PC-9 (cell line): ENCODE measurements at regions not wholly inside any gene's neighbourhood (a gene's known extent, or its start where the extent isn't known, plus 50 kb on each side); places are given as distances from the start of the nearest gene placed in this dataset.

Experiments
- CTCF ChIP-seq: fragments of 200-600 bp; sonication (generic); conservative IDR thresholded peaks from 2 replicates; pipeline ENCODE4 v1.6.1; 2017; ENCODE audit warnings: mixed run types, antibody characterized with exemption, mild to moderate bottlenecking, moderate library complexity
- EZH2 ChIP-seq: fragments of 200-600 bp; sonication (generic); IDR thresholded peaks from 2 replicates; pipeline ENCODE4 v1.8.0; 2017; ENCODE audit warnings: antibody characterized with exemption, low read depth

GRCh38 chr3:147975165-147975564 is 566.0 kb downstream of the ZIC1 start:
- TF ChIP-seq EZH2 (no peak), CTCF (no peak)
